Stimulated activated naive B cell treated with anti-CD40 and anti-IgM and Interleukin-4, amounts not matched to agents 10 μg/mL and 1 μg/mL and 100 μg/mL, for 72 hours (primary cell): ENCODE measurements at regions not wholly inside any gene's neighbourhood (a gene's known extent, or its start where the extent isn't known, plus 50 kb on each side); places are given as distances from the start of the nearest gene placed in this dataset.

Experiments
- ATAC-seq, 2 donors: fragments of 150-1000 bp; cut with Tn5 transposase; replicated peaks; 2 replicates each; pipeline ENCODE4 v1.10.0; 2021; ENCODE audit warnings: moderate library complexity in 1 of 2
- DNase-seq: peaks from one replicate; pipeline ENCODE4 v3.0.0; 2021
- H3K27ac Mint-ChIP-seq: one replicate; pipeline ENCODE4 v1.8.0; 2022; ENCODE audit warnings: mild to moderate bottlenecking, mixed read lengths
- H3K27me3 Mint-ChIP-seq, 2 donors: one replicate each; pipeline ENCODE4 v1.8.0; 2022; ENCODE audit warnings: mixed read lengths in 2 of 2
- H3K36me3 Mint-ChIP-seq, 2 donors: one replicate each; pipeline ENCODE4 v1.8.0; 2022; ENCODE audit warnings: mixed read lengths in 2 of 2, mild to moderate bottlenecking in 1 of 2
- H3K4me1 Mint-ChIP-seq, 2 donors: one replicate each; pipeline ENCODE4 v1.8.0; 2022; ENCODE audit warnings: mixed read lengths in 2 of 2, mild to moderate bottlenecking in 1 of 2
- H3K4me3 Mint-ChIP-seq, 2 donors: one replicate each; pipeline ENCODE4 v1.8.0; 2022; ENCODE audit warnings: mild to moderate bottlenecking in 2 of 2, mixed read lengths in 2 of 2, moderate library complexity in 1 of 2
- H3K9me3 Mint-ChIP-seq, 2 donors: one replicate each; pipeline ENCODE4 v1.8.0; 2022; ENCODE audit warnings: mixed read lengths in 2 of 2, mild to moderate bottlenecking in 1 of 2

- Mint-ChIP-seq H3K27me3 (no peaks in the 10 kb centered on the region), H3K4me3 (no peak overlapping the region), H3K9me3 (no peaks in the 10 kb centered on the region), H3K27ac (no peak overlapping the region), H3K36me3 (no peaks in the 10 kb centered on the region), H3K4me1 (no peaks in the 10 kb centered on the region)
- DNase-seq (no peak), ATAC-seq (no peak)
Measured at GRCh38 chr20:55583036-55583435, 422.3 kb downstream of the CBLN4 start.

GRCh38 chr20:55582498-55582897 lies 422.8 kb downstream of the CBLN4 start:
- Mint-ChIP-seq H3K9me3 (no peaks in the 10 kb centered on the region), H3K4me3 (no peak overlapping the region), H3K27me3 (no peaks in the 10 kb centered on the region), H3K27ac (no peak overlapping the region), H3K4me1 (no peaks in the 10 kb centered on the region), H3K36me3 (no peaks in the 10 kb centered on the region)
- ATAC-seq (no peak), DNase-seq (no peak)

- DNase-seq = no peak
- H3K4me1 Mint-ChIP-seq = no peaks in the 10 kb centered on the region
- no peaks in the 10 kb centered on the region for H3K36me3 Mint-ChIP-seq
- no peaks in the 10 kb centered on the region for H3K27me3 Mint-ChIP-seq
- H3K27ac Mint-ChIP-seq = no peak overlapping the region
- H3K4me3 Mint-ChIP-seq = no peak overlapping the region
- no peak for ATAC-seq
- no peaks in the 10 kb centered on the region for H3K9me3 Mint-ChIP-seq
Measured at GRCh38 chr20:55581519-55581918, 423.8 kb downstream of the CBLN4 start.

GRCh38 chr20:55580475-55580874 lies 424.8 kb downstream of the CBLN4 start:
- ATAC-seq (no peak), DNase-seq (no peak)
- Mint-ChIP-seq H3K27ac (no peak overlapping the region), H3K4me3 (no peak overlapping the region), H3K4me1 (no peaks in the 10 kb centered on the region), H3K36me3 (no peaks in the 10 kb centered on the region), H3K27me3 (no peaks in the 10 kb centered on the region), H3K9me3 (no peaks in the 10 kb centered on the region)

GRCh38 chr20:55579802-55580201 lies 425.5 kb downstream of the CBLN4 start:
- no peaks in the 10 kb centered on the region for H3K9me3 Mint-ChIP-seq
- no peaks in the 10 kb centered on the region for H3K27me3 Mint-ChIP-seq
- H3K27ac Mint-ChIP-seq = no peak overlapping the region
- H3K4me1 Mint-ChIP-seq = no peaks in the 10 kb centered on the region
- H3K36me3 Mint-ChIP-seq = no peaks in the 10 kb centered on the region
- DNase-seq (no peak), ATAC-seq (no peak)
- H3K4me3 Mint-ChIP-seq = no peak overlapping the region

- no peaks in the 10 kb centered on the region for H3K27me3 Mint-ChIP-seq
- H3K4me1 Mint-ChIP-seq = no peaks in the 10 kb centered on the region
- no peaks in the 10 kb centered on the region for H3K36me3 Mint-ChIP-seq
- H3K27ac Mint-ChIP-seq = no peak overlapping the region
- ATAC-seq = no peak
- no peak for DNase-seq
- H3K9me3 Mint-ChIP-seq = no peaks in the 10 kb centered on the region
- H3K4me3 Mint-ChIP-seq = no peak overlapping the region
Measured at GRCh38 chr20:55576981-55577380, 428.3 kb downstream of the CBLN4 start.

- Mint-ChIP-seq H3K4me3 (no peak overlapping the region), H3K4me1 (no peaks in the 10 kb centered on the region), H3K27me3 (no peaks in the 10 kb centered on the region), H3K9me3 (no peaks in the 10 kb centered on the region), H3K27ac (no peak overlapping the region), H3K36me3 (no peaks in the 10 kb centered on the region)
- DNase-seq (no peak), ATAC-seq (no peak)
Measured at GRCh38 chr20:55569084-55569483, 436.2 kb downstream of the CBLN4 start.

- no peaks in the 10 kb centered on the region for H3K4me1 Mint-ChIP-seq
- no peaks in the 10 kb centered on the region for H3K36me3 Mint-ChIP-seq
- ATAC-seq (no peak), DNase-seq (no peak)
- H3K4me3 Mint-ChIP-seq = no peak overlapping the region
- H3K27ac Mint-ChIP-seq = no peak overlapping the region
- no peaks in the 10 kb centered on the region for H3K27me3 Mint-ChIP-seq
- peaks cover 0 to 2% of the 10 kb centered on the region in 2 donors for H3K9me3 Mint-ChIP-seq
Measured at GRCh38 chr20:55567826-55568225, 437.5 kb downstream of the CBLN4 start.

- no peaks in the 10 kb centered on the region for H3K4me1 Mint-ChIP-seq
- H3K27ac Mint-ChIP-seq = no peak overlapping the region
- H3K36me3 Mint-ChIP-seq = no peaks in the 10 kb centered on the region
- no peak overlapping the region for H3K4me3 Mint-ChIP-seq
- no peaks in the 10 kb centered on the region for H3K27me3 Mint-ChIP-seq
- ATAC-seq (no peak), DNase-seq (no peak)
- peaks cover 0 to 2% of the 10 kb centered on the region in 2 donors for H3K9me3 Mint-ChIP-seq
Measured at GRCh38 chr20:55565096-55565773, 440.1 kb downstream of the CBLN4 start.

- ATAC-seq (no peak), DNase-seq (no peak)
- no peak overlapping the region for H3K4me3 Mint-ChIP-seq
- H3K27me3 Mint-ChIP-seq = no peaks in the 10 kb centered on the region
- H3K9me3 Mint-ChIP-seq = peaks cover 4 to 6% of the 10 kb centered on the region in 2 donors
- H3K4me1 Mint-ChIP-seq = no peaks in the 10 kb centered on the region
- no peaks in the 10 kb centered on the region for H3K36me3 Mint-ChIP-seq
- no peak overlapping the region for H3K27ac Mint-ChIP-seq
Measured at GRCh38 chr20:55561259-55561658, 444.1 kb downstream of the CBLN4 start.

- H3K4me1 Mint-ChIP-seq = no peaks in the 10 kb centered on the region
- no peak for ATAC-seq
- no peak overlapping the region for H3K4me3 Mint-ChIP-seq
- H3K9me3 Mint-ChIP-seq = peaks cover 2 to 13% of the 10 kb centered on the region in 2 donors
- no peak for DNase-seq
- H3K27ac Mint-ChIP-seq = no peak overlapping the region
- no peaks in the 10 kb centered on the region for H3K36me3 Mint-ChIP-seq
- H3K27me3 Mint-ChIP-seq = no peaks in the 10 kb centered on the region
Measured at GRCh38 chr20:55557191-55557590, 448.1 kb downstream of the CBLN4 start.

- no peak for ATAC-seq
Measured at GRCh38 chr20:55555075-55555650, 450.2 kb downstream of the CBLN4 start.

GRCh38 chr20:55544638-55545037 lies 460.7 kb downstream of the CBLN4 start:
- Mint-ChIP-seq H3K27ac (no peak overlapping the region), H3K4me3 (no peak overlapping the region), H3K36me3 (no peaks in the 10 kb centered on the region), H3K27me3 (no peaks in the 10 kb centered on the region), H3K9me3 (peaks cover 0 to 1% of the 10 kb centered on the region in 2 donors), H3K4me1 (no peaks in the 10 kb centered on the region)
- no peak for ATAC-seq
- no peak for DNase-seq

More at GRCh38 chr20:55555075-55555650, 450.2 kb downstream of the CBLN4 start:
- Mint-ChIP-seq H3K27me3 (no peaks in the 10 kb centered on the region), H3K27ac (no peak overlapping the region), H3K4me3 (no peak overlapping the region), H3K9me3 (peaks cover 5 to 13% of the 10 kb centered on the region in 2 donors), H3K36me3 (no peaks in the 10 kb centered on the region), H3K4me1 (no peaks in the 10 kb centered on the region)
- no peak for DNase-seq

GRCh38 chr20:55540486-55540885 lies 464.8 kb downstream of the CBLN4 start:
- no peaks in the 10 kb centered on the region for H3K27me3 Mint-ChIP-seq
- no peaks in the 10 kb centered on the region for H3K36me3 Mint-ChIP-seq
- ATAC-seq (no peak), DNase-seq (no peak)
- no peak overlapping the region for H3K27ac Mint-ChIP-seq
- no peaks in the 10 kb centered on the region for H3K4me1 Mint-ChIP-seq
- peaks cover 0 to 1% of the 10 kb centered on the region in 2 donors for H3K9me3 Mint-ChIP-seq
- no peak overlapping the region for H3K4me3 Mint-ChIP-seq

- Mint-ChIP-seq H3K27ac (no peak overlapping the region), H3K9me3 (peaks cover 0 to 1% of the 10 kb centered on the region in 2 donors), H3K36me3 (no peaks in the 10 kb centered on the region), H3K4me1 (no peaks in the 10 kb centered on the region), H3K4me3 (no peak overlapping the region), H3K27me3 (no peaks in the 10 kb centered on the region)
- ATAC-seq = no peak
- DNase-seq = no peak
Measured at GRCh38 chr20:55540013-55540412, 465.3 kb downstream of the CBLN4 start.
